ENCODE measurements at regions not wholly inside any gene's neighbourhood (a gene's known extent, or its start where the extent isn't known, plus 50 kb on each side); places are given as distances from the start of the nearest gene placed in this dataset.
"Not testable (repeated sequence)": the region's sequence is repeated elsewhere in the genome, so short reads cannot be mapped to it uniquely, and the experiment has no call there.

GRCh38 chr2:58594175-58594574 is 353.1 kb upstream of the FANCL start:
- DNase-seq (ENCODE audit: low read depth, low spot score): no peak

GRCh38 chr2:58586178-58586577 is 345.1 kb upstream of the FANCL start:
- not testable (repeated sequence) for DNase-seq (ENCODE audit: low read depth, low spot score)

- DNase-seq (ENCODE audit: low read depth, low spot score): no peak
Observed at GRCh38 chr2:58585233-58585632, 344.1 kb upstream of the FANCL start.

GRCh38 chr2:58584606-58585118 is 343.5 kb upstream of the FANCL start:
- DNase-seq (ENCODE audit: low read depth, low spot score): no peak

DNA sequence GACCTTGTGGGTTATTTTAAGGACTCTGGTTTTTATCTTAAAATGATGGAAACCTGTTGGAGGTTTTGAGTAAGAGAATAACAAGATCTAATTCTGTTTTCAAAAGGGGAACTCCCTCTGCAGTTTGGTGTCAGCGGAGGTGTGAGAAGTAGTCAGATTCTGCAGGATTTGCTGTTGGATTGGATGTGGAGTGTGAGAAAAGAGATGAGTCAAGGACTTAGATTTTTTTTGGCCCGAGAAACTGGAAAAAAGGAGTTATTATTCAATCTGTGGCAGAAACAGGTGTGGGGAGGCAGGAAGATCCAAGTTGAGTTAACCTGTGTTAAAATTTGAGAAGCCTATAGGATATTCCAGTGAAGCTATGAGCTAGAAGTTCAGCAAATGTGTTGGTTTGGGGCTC is 337.2 kb upstream of the FANCL start:
- no peak for DNase-seq (ENCODE audit: low read depth, low spot score)

DNA sequence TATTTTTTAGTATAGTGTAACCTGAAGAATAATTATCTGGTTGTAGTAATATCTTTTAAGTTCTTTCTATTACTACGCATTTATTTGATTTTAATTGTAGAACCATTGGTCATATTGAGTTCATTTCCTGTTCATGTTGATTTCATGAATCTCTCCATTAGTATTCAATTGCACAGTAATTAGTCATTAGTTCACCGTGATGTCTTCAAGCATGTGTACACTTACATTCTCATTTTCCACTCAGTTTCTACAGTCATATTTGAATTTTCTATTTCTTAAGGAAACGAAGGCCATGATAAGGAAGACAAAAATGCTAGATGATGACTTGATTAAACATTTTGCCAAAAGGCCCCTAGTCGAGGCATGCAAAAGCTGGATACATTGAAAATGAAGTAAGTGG is 333.7 kb upstream of the FANCL start:
- DNase-seq (ENCODE audit: low read depth, low spot score): no peak

GRCh38 chr2:58572731-58573130 is 331.6 kb upstream of the FANCL start:
- DNase-seq (ENCODE audit: low read depth, low spot score): no peak

GRCh38 chr2:58571181-58571852 is 330.2 kb upstream of the FANCL start:
- DNase-seq (ENCODE audit: low read depth, low spot score): peak; percentile 83

- DNase-seq (ENCODE audit: low read depth, low spot score): no peak
Observed at GRCh38 chr2:58569475-58570185, 328.5 kb upstream of the FANCL start.

DNA sequence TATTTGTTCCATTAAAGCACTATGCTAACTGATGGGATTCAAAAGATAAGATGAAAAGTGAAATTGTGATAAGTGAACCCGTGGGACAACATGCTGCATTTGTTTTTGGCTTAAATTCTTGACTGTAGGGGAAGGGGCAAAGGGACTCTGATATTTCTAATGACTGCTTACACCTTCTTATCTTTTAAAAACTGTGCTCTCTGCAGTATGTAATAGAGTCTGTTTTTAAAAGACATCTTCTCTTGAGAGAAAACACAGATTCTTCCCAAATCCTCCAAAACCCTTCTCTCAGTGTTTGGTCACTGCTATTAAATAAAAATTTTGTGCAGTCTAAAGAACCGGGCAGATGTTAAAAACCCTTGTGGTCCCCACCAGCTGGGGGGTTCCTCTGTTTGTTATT is 327.8 kb upstream of the FANCL start:
- DNase-seq (ENCODE audit: low read depth, low spot score): no peak

GRCh38 chr2:58562276-58562675 is 321.2 kb upstream of the FANCL start:
- DNase-seq (ENCODE audit: low read depth, low spot score): no peak

- DNase-seq (ENCODE audit: low read depth, low spot score): no peak
Observed at GRCh38 chr2:58560531-58560930, 319.4 kb upstream of the FANCL start.

GRCh38 chr2:58558881-58559280 is 317.8 kb upstream of the FANCL start:
- no peak for DNase-seq (ENCODE audit: low read depth, low spot score)

GRCh38 chr2:58557176-58557575 is 316.1 kb upstream of the FANCL start:
- DNase-seq (ENCODE audit: low read depth, low spot score): no peak

- no peak for DNase-seq (ENCODE audit: low read depth, low spot score)
Observed at GRCh38 chr2:58553937-58554336, 312.8 kb upstream of the FANCL start.

DNA sequence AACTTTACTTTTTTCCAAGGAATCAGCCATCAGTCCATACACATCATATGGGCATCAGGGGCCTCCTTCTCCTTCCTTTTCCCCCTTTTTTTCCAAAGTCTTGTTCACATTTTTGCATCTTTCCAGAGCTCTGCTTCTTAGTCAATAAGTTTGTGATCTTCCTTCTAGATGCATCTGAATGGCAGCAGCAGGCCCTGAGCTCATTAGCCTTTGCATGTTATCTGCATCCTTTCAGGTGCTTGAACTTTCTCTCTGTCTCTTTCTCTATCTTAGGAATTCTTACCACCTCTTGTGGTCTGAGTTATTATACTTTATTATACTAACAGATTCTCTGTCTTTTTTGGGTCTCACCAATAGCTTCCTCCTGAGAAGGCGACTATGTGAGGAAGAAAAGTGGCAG is 312.4 kb upstream of the FANCL start:
- no peak for DNase-seq (ENCODE audit: low read depth, low spot score)

GRCh38 chr2:58545300-58546280 is 304.5 kb upstream of the FANCL start:
- DNase-seq (ENCODE audit: low read depth, low spot score): no peak

DNA sequence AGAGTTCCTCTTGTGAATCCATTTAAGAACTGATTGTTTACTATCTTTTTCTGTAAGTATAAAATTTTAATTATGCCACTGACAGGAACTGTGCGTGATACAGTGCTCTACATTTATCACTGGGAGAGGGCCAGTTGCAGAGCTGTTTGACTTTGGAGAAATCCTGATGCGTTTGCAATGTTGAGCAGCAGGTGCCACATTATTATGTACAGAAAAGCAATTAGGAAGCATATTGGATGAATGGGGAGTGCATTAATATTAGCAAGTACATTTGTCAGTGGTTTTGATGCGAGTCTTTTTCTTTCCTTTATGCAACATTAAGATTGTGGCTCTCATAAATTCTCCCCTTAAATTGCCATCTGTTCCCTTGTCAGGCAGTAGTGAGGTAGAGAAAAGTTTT is 302.3 kb upstream of the FANCL start:
- no peak for DNase-seq (ENCODE audit: low read depth, low spot score)

GRCh38 chr2:58541511-58541910 is 300.4 kb upstream of the FANCL start:
- DNase-seq (ENCODE audit: low read depth, low spot score): no peak

GRCh38 chr2:58540681-58541080 is 299.6 kb upstream of the FANCL start:
- DNase-seq (ENCODE audit: low read depth, low spot score): peak; percentile 76

- peak; percentile 88 for DNase-seq (ENCODE audit: low read depth, low spot score)
Observed at GRCh38 chr2:58539973-58540372, 298.8 kb upstream of the FANCL start.

DNA sequence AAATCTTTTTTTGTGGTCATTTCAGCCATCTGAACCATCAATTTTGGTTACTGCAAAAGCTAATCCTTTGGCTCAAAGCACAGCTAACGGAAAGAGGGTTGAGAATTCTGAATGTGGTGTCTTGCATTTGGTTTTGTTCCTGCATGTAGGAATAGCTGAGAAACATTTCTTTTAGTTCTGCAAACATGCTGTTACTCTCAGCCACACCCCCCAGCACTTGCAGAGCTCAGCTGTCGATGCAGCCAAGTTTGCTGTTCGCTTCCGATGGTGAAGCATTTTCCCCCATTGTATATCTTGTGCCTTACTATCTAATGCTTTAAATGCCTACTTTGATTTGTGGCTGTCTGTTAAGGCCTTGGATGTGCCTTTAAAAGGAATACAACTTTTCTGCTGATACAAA is 294.9 kb upstream of the FANCL start:
- no peak for DNase-seq (ENCODE audit: low read depth, low spot score)

All from iPS DF 19.7 (cell line).